B cell (primary cell): ENCODE measurements at regions not wholly inside any gene's neighbourhood (a gene's known extent, or its start where the extent isn't known, plus 50 kb on each side); places are given as distances from the start of the nearest gene placed in this dataset.

ENCODE experiments used
- ATAC-seq: fragments of 200-7000 bp; cut with Tn5 transposase; one replicate; pipeline ENCODE4 v1.10.0; 2021; ENCODE audit warnings: low read depth, mild to moderate bottlenecking, moderate number of reproducible peaks, moderate library complexity
- CTCF ChIA-PET: fragments of 350-600 bp; sonication (Branson Sonifier 250); formaldehyde crosslinking; loops from one replicate; lab custom pipeline; 2021; ENCODE audit warnings: antibody characterized with exemption, inconsistent platforms; lab: Charles Lee
- POLR2A ChIA-PET: fragments of 350-600 bp; sonication (Branson Sonifier 250); formaldehyde crosslinking; loops from one replicate; lab custom pipeline; 2021; ENCODE audit warnings: antibody characterized with exemption; lab: Charles Lee
- DNase-seq: peaks from one replicate; pipeline ENCODE4 v3.0.0; 2013
- H2AFZ ChIP-seq: 2 replicates; pipeline ENCODE4 v1.6.1; 2012; ENCODE audit warnings: mild to moderate bottlenecking, low read depth, low read length; ENCODE audit not compliant: insufficient read depth, poor library complexity, severe bottlenecking
- H3K27ac ChIP-seq, 2 donors: 1 replicate in 1 of 2; 2 replicates in 1 of 2; pipeline ENCODE4 v1.5.1; 2012 to 2013; ENCODE audit warnings: low read length in 2 of 2, mild to moderate bottlenecking in 2 of 2, moderate library complexity in 1 of 2
- H3K27me3 ChIP-seq, 4 experiments: fragments of 200-600 bp in 1 of 4; sonication (generic) in 1 of 4; replicated peaks in 1 of 4; 1 replicate in 2 of 4; 2 replicates in 2 of 4; pipeline versions ENCODE4 v1.6.1 to v1.7.0; 2013 to 2016; ENCODE audit warnings: low read length in 3 of 4, mild to moderate bottlenecking in 2 of 4, mixed read lengths in 1 of 4, moderate library complexity in 1 of 4; ENCODE audit not compliant: insufficient read depth in 4 of 4, control insufficient read depth in 3 of 4; ENCODE audit errors: control extremely low read depth in 1 of 4
- H3K36me3 ChIP-seq, 2 experiments: replicated peaks in 1 of 2; 1 replicate in 1 of 2; 2 replicates in 1 of 2; pipeline versions ENCODE4 v1.6.1 to v1.7.1; 2013; ENCODE audit warnings: low read length in 1 of 2; ENCODE audit not compliant: insufficient read depth in 2 of 2, control insufficient read depth in 1 of 2; ENCODE audit errors: control extremely low read depth in 1 of 2, extremely low read depth in 1 of 2
- H3K4me1 ChIP-seq, 2 donors: fragments of 200-600 bp in 1 of 2; sonication (generic) in 1 of 2; 1 replicate in 1 of 2; 2 replicates in 1 of 2; pipeline versions ENCODE4 v1.5.1 to v1.6.1; 2013 to 2017; ENCODE audit warnings: low read length in 2 of 2; ENCODE audit not compliant: control insufficient read depth in 2 of 2, insufficient read depth in 2 of 2
- H3K4me2 ChIP-seq: replicated peaks from 2 replicates; pipeline ENCODE3; 2012; ENCODE audit warnings: mild to moderate bottlenecking, low read depth, low read length; ENCODE audit not compliant: poor library complexity, severe bottlenecking
- H3K4me3 ChIP-seq, 5 experiments: fragments of 200-600 bp in 1 of 5; sonication (generic) in 1 of 5; 1 replicate in 3 of 5; 2 replicates in 2 of 5; pipeline versions ENCODE4 v1.5.1 to v1.7.0; 2011 to 2016; ENCODE audit warnings: low read length in 4 of 5, mild to moderate bottlenecking in 4 of 5, low read depth in 2 of 5, control low read depth in 1 of 5, moderate library complexity in 1 of 5; ENCODE audit not compliant: insufficient read depth in 1 of 5; ENCODE audit errors: control extremely low read depth in 1 of 5, extremely low read depth in 1 of 5
- H3K79me2 ChIP-seq: fragments of 200-600 bp; sonication (generic); one replicate; pipeline ENCODE4 v1.6.0; 2016; ENCODE audit warnings: low read length; ENCODE audit not compliant: control insufficient read depth, insufficient read depth
- H3K9ac ChIP-seq: fragments of 200-600 bp; sonication (generic); 2 replicates; pipeline ENCODE4 v1.6.1; 2017; ENCODE audit warnings: mild to moderate bottlenecking, low read length, moderate library complexity
- H3K9me3 ChIP-seq, 3 donors: one replicate each; pipeline versions ENCODE4 v1.6.1 to v1.7.1; 2013; ENCODE audit warnings: low read length in 2 of 3; ENCODE audit not compliant: control insufficient read depth in 2 of 3, insufficient read depth in 1 of 3; ENCODE audit errors: control extremely low read depth in 1 of 3
- H4K20me1 ChIP-seq: 2 replicates; pipeline ENCODE4 v1.6.0; 2012; ENCODE audit warnings: mild to moderate bottlenecking, low read length; ENCODE audit not compliant: insufficient read depth, control insufficient read depth, poor library complexity, severe bottlenecking
- H3K27ac Mint-ChIP-seq: one replicate; pipeline ENCODE4 v1.8.0; 2021; ENCODE audit warnings: mixed read lengths
- H3K27me3 Mint-ChIP-seq: one replicate; pipeline ENCODE4 v1.8.0; 2021; ENCODE audit warnings: mixed read lengths
- H3K4me1 Mint-ChIP-seq: one replicate; pipeline ENCODE4 v1.8.0; 2021; ENCODE audit warnings: mixed read lengths
- H3K4me3 Mint-ChIP-seq: one replicate; pipeline ENCODE4 v1.8.0; 2021; ENCODE audit warnings: mixed read lengths
- H3K9me3 Mint-ChIP-seq: one replicate; pipeline ENCODE4 v1.8.0; 2022; ENCODE audit warnings: mixed read lengths; ENCODE audit not compliant: insufficient read depth
- EZH2 ChIP-seq: IDR thresholded peaks from 2 replicates; pipeline ENCODE4 v1.6.1; 2012; ENCODE audit warnings: borderline replicate concordance, low read depth, mild to moderate bottlenecking, moderate library complexity, low read length; ENCODE audit not compliant: insufficient read depth, poor library complexity, severe bottlenecking
- WGBS: methylation state at CpG from one replicate; pipeline ENCODE4 v1.1.5; 2013; ENCODE audit warnings: missing lambda C conversion rate; ENCODE audit not compliant: insufficient coverage; 5-methylcytosine and 5-hydroxymethylcytosine counted together
- intact Hi-C: fragments of 100-400 bp; cut with micrococcal nuclease; formaldehyde crosslinking; loops from one replicate; pipeline ENCODE4 v1.10.0; 2022
- TF ChIP-seq, protein P1 (sequence below): fragments of 200-600 bp; IDR thresholded peaks from one replicate; pipeline ENCODE4 v1.8.0; 2022; ENCODE audit warnings: antibody characterized with exemption, mild to moderate bottlenecking

DNA sequence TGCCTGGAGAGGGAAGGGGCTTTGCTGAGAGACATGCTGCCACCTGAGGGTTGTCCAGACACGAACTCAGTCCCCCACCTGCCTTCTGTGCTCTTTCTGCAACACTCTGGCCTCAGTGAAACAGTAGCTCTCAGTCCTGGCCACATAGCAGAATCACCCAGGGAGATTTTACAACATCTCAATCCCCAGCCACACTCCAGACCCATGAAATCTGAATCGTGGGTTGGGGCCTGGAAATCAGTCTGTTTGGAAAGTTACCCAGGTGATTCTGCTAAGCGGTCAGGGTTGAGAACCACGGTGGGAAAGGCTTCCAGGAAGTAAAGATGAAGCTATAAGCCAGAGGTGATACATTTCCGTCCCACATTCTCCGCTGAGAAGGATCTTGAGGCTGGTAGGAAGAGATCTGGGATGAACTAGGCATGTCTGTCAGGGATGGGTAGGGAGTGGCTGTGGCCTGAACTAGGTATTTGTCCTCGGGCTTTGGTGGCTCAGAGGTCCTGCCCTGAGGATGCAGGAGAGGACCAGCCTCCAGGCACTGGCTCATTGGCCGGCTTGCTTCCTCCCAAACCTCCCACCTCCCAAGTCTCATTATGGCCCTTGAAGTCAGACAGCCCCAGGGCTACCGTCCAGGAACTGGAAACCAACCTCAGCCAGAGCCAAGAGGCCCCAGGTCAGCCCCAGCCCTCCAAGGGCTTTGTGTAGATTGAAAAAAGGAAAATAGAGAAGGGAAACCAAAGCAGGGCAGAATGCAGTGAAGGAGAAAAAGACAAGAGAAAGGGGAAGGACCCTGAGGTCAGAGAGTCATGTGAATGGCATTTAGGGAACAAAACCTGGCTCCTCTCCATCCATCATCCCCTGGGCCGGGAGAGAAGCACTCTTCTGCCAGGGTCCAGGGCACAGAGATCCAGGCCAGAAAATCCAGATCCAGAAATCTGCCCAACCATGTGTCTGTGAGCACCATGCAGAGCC, 119.6 kb downstream of the ZFP36L2 start:
- no peaks in the 10 kb centered on the region for H3K36me3 ChIP-seq
- TF ChIP-seq, protein P1, sequence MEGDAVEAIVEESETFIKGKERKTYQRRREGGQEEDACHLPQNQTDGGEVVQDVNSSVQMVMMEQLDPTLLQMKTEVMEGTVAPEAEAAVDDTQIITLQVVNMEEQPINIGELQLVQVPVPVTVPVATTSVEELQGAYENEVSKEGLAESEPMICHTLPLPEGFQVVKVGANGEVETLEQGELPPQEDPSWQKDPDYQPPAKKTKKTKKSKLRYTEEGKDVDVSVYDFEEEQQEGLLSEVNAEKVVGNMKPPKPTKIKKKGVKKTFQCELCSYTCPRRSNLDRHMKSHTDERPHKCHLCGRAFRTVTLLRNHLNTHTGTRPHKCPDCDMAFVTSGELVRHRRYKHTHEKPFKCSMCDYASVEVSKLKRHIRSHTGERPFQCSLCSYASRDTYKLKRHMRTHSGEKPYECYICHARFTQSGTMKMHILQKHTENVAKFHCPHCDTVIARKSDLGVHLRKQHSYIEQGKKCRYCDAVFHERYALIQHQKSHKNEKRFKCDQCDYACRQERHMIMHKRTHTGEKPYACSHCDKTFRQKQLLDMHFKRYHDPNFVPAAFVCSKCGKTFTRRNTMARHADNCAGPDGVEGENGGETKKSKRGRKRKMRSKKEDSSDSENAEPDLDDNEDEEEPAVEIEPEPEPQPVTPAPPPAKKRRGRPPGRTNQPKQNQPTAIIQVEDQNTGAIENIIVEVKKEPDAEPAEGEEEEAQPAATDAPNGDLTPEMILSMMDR = no peak
- TF ChIP-seq EZH2 = no peak
- WGBS = 56% methylated on average over 8 of the region's 10 CpGs

More for the DNA sequence above, 119.6 kb downstream of the ZFP36L2 start:
- Histone ChIP-seq H3K4me2 (peak overlapping the region; percentile 69), H3K27me3 (no peaks in the 10 kb centered on the region), H2AFZ (no peak overlapping the region), H3K9ac (peak overlapping the region; percentile 16), H3K4me1 (peaks cover 58 to 68% of the 10 kb centered on the region in 2 donors), H3K4me3 (peak overlapping the region in 1 of 5 experiments; percentile 2), H3K27ac (peak overlapping the region; percentile 80 to 88), H4K20me1 (no peaks in the 10 kb centered on the region), H3K79me2 (no peaks in the 10 kb centered on the region), H3K9me3 (peaks cover 0 to 2% (median 0%) of the 10 kb centered on the region in 3 donors)
- Mint-ChIP-seq H3K27me3 (no peaks in the 10 kb centered on the region), H3K4me3 (peak overlapping the region; percentile 78), H3K9me3 (no peaks in the 10 kb centered on the region), H3K4me1 (peaks cover 61% of the 10 kb centered on the region), H3K27ac (peak overlapping the region; percentile 96)
- DNase-seq (peak; percentile 85), ATAC-seq (peak; percentile 64)
- ChIA-PET CTCF (interaction anchor here (0.8 to 3.3 kb wide), 18 partner anchors 8 to 377 kb away, joined by 3 to 27 read pairs (median 5); no protein-coding TSS in a partner anchor), POLR2A (interaction anchor here (0.6 to 1.7 kb wide), 10 partner anchors 18 to 120 kb away, joined by 3 to 11 read pairs (median 4); partner anchors contain the start of gene ZFP36L2)
- intact Hi-C loops = loop anchor here (1.0 to 10.0 kb wide), 6 partner anchors 24 to 375 kb away; no protein-coding TSS in a partner anchor
